HepG2 (cell line): ENCODE measurements at regions not wholly inside any gene's neighbourhood (a gene's known extent, or its start where the extent isn't known, plus 50 kb on each side); places are given as distances from the start of the nearest gene placed in this dataset.

Source experiments
- ARID4A ChIP-seq: sonication (generic); formaldehyde crosslinking; IDR thresholded peaks from 2 replicates; pipeline ENCODE4 v1.5.0; 2020; ENCODE audit warnings: mild to moderate bottlenecking, missing genetic modification reagents, borderline replicate concordance
- CBFB ChIP-seq: sonication (generic); formaldehyde crosslinking; IDR thresholded peaks from 2 replicates; pipeline ENCODE4 v1.4.0; 2020; ENCODE audit warnings: missing genetic modification reagents
- CENPT ChIP-seq: sonication (generic); formaldehyde crosslinking; IDR thresholded peaks from 2 replicates; pipeline ENCODE4 v1.8.0; 2022; ENCODE audit warnings: low read depth, mild to moderate bottlenecking, moderate library complexity, missing genetic modification reagents
- LBX2 ChIP-seq: sonication (generic); formaldehyde crosslinking; IDR thresholded peaks from 2 replicates; pipeline ENCODE4 v1.5.0; 2020; ENCODE audit warnings: missing genetic modification reagents, mild to moderate bottlenecking, borderline replicate concordance
- MED13 ChIP-seq: sonication (generic); formaldehyde crosslinking; IDR thresholded peaks from 2 replicates; pipeline ENCODE4 v1.5.0; 2020; ENCODE audit warnings: missing genetic modification reagents
- NFRKB ChIP-seq: fragments of 450-650 bp; IDR thresholded peaks from 2 replicates; pipeline ENCODE4 v1.6.1; 2017
- NRL ChIP-seq: sonication (generic); formaldehyde crosslinking; IDR thresholded peaks from 2 replicates; pipeline ENCODE4 v1.5.0; 2020; ENCODE audit warnings: missing genetic modification reagents, mild to moderate bottlenecking, moderate library complexity, borderline replicate concordance
- REXO4 ChIP-seq: sonication (generic); formaldehyde crosslinking; IDR thresholded peaks from 2 replicates; pipeline ENCODE4 v1.8.0; 2022; ENCODE audit warnings: missing genetic modification reagents, mild to moderate bottlenecking, borderline replicate concordance
- RFX3 ChIP-seq: IDR thresholded peaks from 2 replicates; pipeline ENCODE4 v1.6.1; 2016; ENCODE audit warnings: missing biosample characterization, missing genetic modification reagents
- TFDP1 ChIP-seq: IDR thresholded peaks from 2 replicates; pipeline ENCODE4 v1.6.1; 2016; ENCODE audit warnings: missing compliant biosample characterization, missing genetic modification reagents, borderline replicate concordance
- UBTF ChIP-seq: sonication (generic); formaldehyde crosslinking; IDR thresholded peaks from 2 replicates; pipeline ENCODE4 v1.4.0; 2020; ENCODE audit warnings: mild to moderate bottlenecking, missing genetic modification reagents
- ZNF10 ChIP-seq: sonication (generic); formaldehyde crosslinking; IDR thresholded peaks from 2 replicates; pipeline ENCODE4 v1.4.0; 2020; ENCODE audit warnings: mild to moderate bottlenecking, low read depth, missing genetic modification reagents, borderline replicate concordance
- ZNF232 ChIP-seq: sonication (generic); formaldehyde crosslinking; IDR thresholded peaks from 2 replicates; pipeline ENCODE4 v1.4.0; 2020; ENCODE audit warnings: missing genetic modification reagents, borderline replicate concordance
- ZNF256 ChIP-seq: sonication (generic); formaldehyde crosslinking; conservative IDR thresholded peaks from 2 replicates; pipeline ENCODE4 v1.4.0; 2020; ENCODE audit warnings: missing genetic modification reagents
- ZNF280B ChIP-seq: sonication (generic); formaldehyde crosslinking; IDR thresholded peaks from 2 replicates; pipeline ENCODE4 v1.5.0; 2020; ENCODE audit warnings: missing genetic modification reagents, mild to moderate bottlenecking, borderline replicate concordance
- ZNF572 ChIP-seq: sonication (generic); formaldehyde crosslinking; IDR thresholded peaks from 2 replicates; pipeline ENCODE4 v1.5.1; 2020; ENCODE audit warnings: mild to moderate bottlenecking, missing genetic modification reagents
- ZNF644 ChIP-seq: IDR thresholded peaks from 2 replicates; pipeline ENCODE4 v1.6.1; 2016; ENCODE audit warnings: low read depth
- ZNF878 ChIP-seq: sonication (generic); formaldehyde crosslinking; IDR thresholded peaks from 2 replicates; pipeline ENCODE4 v1.8.1; 2023; ENCODE audit warnings: mild to moderate bottlenecking, missing genetic modification reagents, moderate library complexity

- TF ChIP-seq ZNF232 (CRISPR knock-in tag) (peak; percentile 74; the same call in 1 of the 2 replicates), ZNF644 (CRISPR knock-in tag) (no peak), UBTF (CRISPR knock-in tag) (no peak; the same call in 1 of the 2 replicates), ZNF280B (CRISPR knock-in tag) (0 out of 2 replicates have a peak, but pooled peaks have one; percentile 81), ZNF878 (CRISPR knock-in tag) (no peak), RFX3 (CRISPR knock-in tag) (no peak), ZNF10 (no peak), NFRKB (no peak), LBX2 (CRISPR knock-in tag) (no peak), CBFB (CRISPR knock-in tag) (peak; percentile 47; the same call in 1 of the 2 replicates), REXO4 (CRISPR knock-in tag) (no peak), TFDP1 (CRISPR knock-in tag) (peak; percentile 56; the same call in 1 of the 2 replicates), CENPT (CRISPR knock-in tag) (no peak), ARID4A (peak; percentile 73), MED13 (CRISPR knock-in tag) (0 out of 2 replicates have a peak, but pooled peaks have one; percentile 46), ZNF256 (no peak), NRL (peak; percentile 54; the same call in 1 of the 2 replicates), ZNF572 (CRISPR knock-in tag) (no peak)
These were observed 225.1 kb upstream of the C2CD4B start, which contains the start of gene TLN2 (continued) for GRCh38 chr15:62389885-62390790.
